Heart right ventricle (tissue), 16 donors: ENCODE measurements at regions not wholly inside any gene's neighbourhood (a gene's known extent, or its start where the extent isn't known, plus 50 kb on each side); places are given as distances from the start of the nearest gene placed in this dataset.

Experiments
- ATAC-seq, 8 donors: fragments of 200-7000 bp; cut with Tn5 transposase; one replicate each; pipeline ENCODE4 v1.9.1; 2020; ENCODE audit warnings: mild to moderate bottlenecking in 8 of 8, moderate library complexity in 8 of 8, moderate number of reproducible peaks in 1 of 8
- DNase-seq, 2 donors: peaks; one replicate each; pipeline ENCODE4 v3.0.0-alpha.2; 2020
- H3K27ac ChIP-seq, 10 donors: fragments of 200-600 bp; sonication (generic) in 2 of 10; one replicate each; pipeline versions ENCODE4 v1.5.0 to v1.8.0; 2020 to 2022; ENCODE audit warnings: mild to moderate bottlenecking in 3 of 10
- H3K27me3 ChIP-seq, 7 donors: fragments of 200-600 bp; one replicate each; pipeline ENCODE4 v1.8.0; 2021 to 2022; ENCODE audit warnings: mild to moderate bottlenecking in 2 of 7
- H3K36me3 ChIP-seq, 9 donors: fragments of 200-600 bp; sonication (generic) in 1 of 9; one replicate each; pipeline versions ENCODE4 v1.5.0 to v1.8.0; 2020 to 2022; ENCODE audit warnings: mild to moderate bottlenecking in 2 of 9
- H3K4me1 ChIP-seq, 9 donors: fragments of 200-600 bp; sonication (generic) in 1 of 9; one replicate each; pipeline versions ENCODE4 v1.5.0 to v1.8.0; 2020 to 2022; ENCODE audit warnings: mild to moderate bottlenecking in 4 of 9
- H3K4me3 ChIP-seq, 10 donors: fragments of 200-600 bp; sonication (generic) in 2 of 10; one replicate each; pipeline versions ENCODE4 v1.5.0 to v1.8.0; 2020 to 2022; ENCODE audit warnings: mild to moderate bottlenecking in 7 of 10, moderate library complexity in 2 of 10
- H3K9me3 ChIP-seq, 11 donors: fragments of 200-600 bp in 10 of 11; sonication (generic) in 2 of 11; one replicate each; pipeline versions ENCODE4 v1.5.0 to v1.8.0; 2013 to 2022; ENCODE audit warnings: mild to moderate bottlenecking in 2 of 11, control low read depth in 1 of 11, moderate library complexity in 1 of 11
- WGBS, 2 donors: extraction: QIAGEN DNeasy Blood & Tissue Kit; methylation state at CpG; one replicate each; pipeline ENCODE4 v1.1.7; 2013; ENCODE audit warnings: inconsistent platforms in 1 of 2; 5-methylcytosine and 5-hydroxymethylcytosine counted together
- intact Hi-C, 10 donors: fragments of 100-400 bp; cut with DNase I; formaldehyde crosslinking; loops; one replicate each; pipeline versions ENCODE4 v1.11.1 to v1.14.2; 2022
- TF ChIP-seq, protein P1 (sequence below), 9 donors: fragments of 200-600 bp; sonication (generic) in 2 of 9; IDR thresholded peaks; one replicate each; pipeline versions ENCODE4 v1.5.0 to v1.8.0; 2021 to 2022; ENCODE audit warnings: antibody characterized with exemption in 9 of 9, mild to moderate bottlenecking in 5 of 9, moderate library complexity in 1 of 9
- donor health status: Arrhythmogenic right ventricular cardiomyopathy.
- donor health status: ischemic (EF 13 %, LVEDD 7.1; RV severe dilation, severe dysfunction).
- donor health status: healthy with polysubstance abuse.
- donor health status: DM: no; HTN: yes; CAD: no.
- donor health status: DM: no; HTN: no; CAD: no.
- donor health status: ischemic (EF 25% LVEDD 6.9; RV normal size, moderate dysfunction).
- donor health status: ischemic (EF 25% LVEDD 5.7; RV mildly dilated, moderate dysfunction).
- donor health status: healthy.
- donor health status: DM: yes; HTN: yes; CAD: no.
- donor health status: Ischemic cardiomyopathy.
- donor health status: ischemic (EF 35%, LVEDD 5.7; RV mildly dilated, moderate dysfunction).
- donor health status: nonischemic (EF 11% LVEDD 7.7; RV severe dilation, severe dysfunction).
- donor health status: DM: yes; HTN: yes; CAD: no.
- donor health status: PGD.
- donor health status: ischemic (EF 29% LVEDD 5.4; RV normal size, mild dysfunction).
- donor health status: nonischemic (EF 23%, LVEDD 6.1; RV moderate dilation, normal function).

DNA sequence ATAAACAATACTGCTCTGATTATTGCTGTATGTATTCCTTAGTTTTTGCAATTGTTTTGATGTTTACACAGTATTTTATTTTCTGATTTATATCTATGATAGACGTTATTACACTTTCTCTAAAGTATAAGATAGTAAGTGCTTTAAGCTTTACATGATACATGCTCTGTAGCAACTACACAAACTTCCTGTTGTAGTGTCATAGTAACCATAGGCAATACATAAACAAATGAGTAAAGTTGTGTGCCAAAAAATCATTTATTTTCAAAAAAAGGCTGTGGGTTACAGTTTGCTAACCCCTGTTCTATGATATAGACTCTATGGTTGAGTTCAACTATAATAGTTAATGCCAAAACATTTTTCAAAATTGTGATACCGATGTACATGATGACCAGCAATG is 1156.4 kb downstream of the AMY1C start:
- H3K36me3 ChIP-seq = no peaks in the 10 kb centered on the region
- WGBS, 2 donors = 13 to 49% methylated on average over 2 of the region's 2 CpGs
- DNase-seq (no peak), ATAC-seq (no peak)
- no peaks in the 10 kb centered on the region for H3K4me1 ChIP-seq
- H3K4me3 ChIP-seq = no peak overlapping the region
- H3K9me3 ChIP-seq = peaks cover 0 to 49% (median 6%) of the 10 kb centered on the region in 11 donors
- intact Hi-C loops = no loop called here
- no peaks in the 10 kb centered on the region for H3K27me3 ChIP-seq
- no peak overlapping the region for H3K27ac ChIP-seq
- TF ChIP-seq, protein P1, sequence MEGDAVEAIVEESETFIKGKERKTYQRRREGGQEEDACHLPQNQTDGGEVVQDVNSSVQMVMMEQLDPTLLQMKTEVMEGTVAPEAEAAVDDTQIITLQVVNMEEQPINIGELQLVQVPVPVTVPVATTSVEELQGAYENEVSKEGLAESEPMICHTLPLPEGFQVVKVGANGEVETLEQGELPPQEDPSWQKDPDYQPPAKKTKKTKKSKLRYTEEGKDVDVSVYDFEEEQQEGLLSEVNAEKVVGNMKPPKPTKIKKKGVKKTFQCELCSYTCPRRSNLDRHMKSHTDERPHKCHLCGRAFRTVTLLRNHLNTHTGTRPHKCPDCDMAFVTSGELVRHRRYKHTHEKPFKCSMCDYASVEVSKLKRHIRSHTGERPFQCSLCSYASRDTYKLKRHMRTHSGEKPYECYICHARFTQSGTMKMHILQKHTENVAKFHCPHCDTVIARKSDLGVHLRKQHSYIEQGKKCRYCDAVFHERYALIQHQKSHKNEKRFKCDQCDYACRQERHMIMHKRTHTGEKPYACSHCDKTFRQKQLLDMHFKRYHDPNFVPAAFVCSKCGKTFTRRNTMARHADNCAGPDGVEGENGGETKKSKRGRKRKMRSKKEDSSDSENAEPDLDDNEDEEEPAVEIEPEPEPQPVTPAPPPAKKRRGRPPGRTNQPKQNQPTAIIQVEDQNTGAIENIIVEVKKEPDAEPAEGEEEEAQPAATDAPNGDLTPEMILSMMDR (IDR thresholded peaks at IDR 0.05) = no peak

DNA sequence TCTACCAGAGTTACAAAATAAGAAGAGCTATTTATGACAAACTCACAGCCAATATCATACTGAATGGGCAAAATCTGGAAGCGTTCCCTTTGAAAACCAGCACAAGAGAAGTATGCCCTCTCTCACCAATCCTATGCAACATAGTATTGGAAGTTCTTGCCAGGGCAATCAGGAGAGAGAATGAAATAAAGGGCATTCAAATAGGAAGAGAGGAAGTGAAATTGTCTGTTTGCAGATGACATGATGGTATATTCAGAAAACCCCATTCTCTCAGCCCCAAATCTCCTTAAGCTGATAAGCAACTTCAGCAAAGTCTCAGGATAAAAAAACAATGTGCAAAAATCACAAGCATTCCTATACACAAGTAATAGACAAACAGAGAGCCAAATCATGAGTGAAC is 1169.5 kb downstream of the AMY1C start:
- Histone ChIP-seq H3K36me3 (no peaks in the 10 kb centered on the region), H3K27ac (no peak overlapping the region), H3K4me3 (no peak overlapping the region), H3K4me1 (no peaks in the 10 kb centered on the region), H3K27me3 (no peaks in the 10 kb centered on the region), H3K9me3 (peaks cover 0 to 17% (median 0%) of the 10 kb centered on the region in 11 donors)
- TF ChIP-seq, protein P1 (IDR thresholded peaks at IDR 0.05) = no peak
- intact Hi-C loops = no loop called here
- 86 to 91% methylated on average over 1 of the region's 1 CpG for WGBS, 2 donors
- DNase-seq (no peak), ATAC-seq (no peak)

DNA sequence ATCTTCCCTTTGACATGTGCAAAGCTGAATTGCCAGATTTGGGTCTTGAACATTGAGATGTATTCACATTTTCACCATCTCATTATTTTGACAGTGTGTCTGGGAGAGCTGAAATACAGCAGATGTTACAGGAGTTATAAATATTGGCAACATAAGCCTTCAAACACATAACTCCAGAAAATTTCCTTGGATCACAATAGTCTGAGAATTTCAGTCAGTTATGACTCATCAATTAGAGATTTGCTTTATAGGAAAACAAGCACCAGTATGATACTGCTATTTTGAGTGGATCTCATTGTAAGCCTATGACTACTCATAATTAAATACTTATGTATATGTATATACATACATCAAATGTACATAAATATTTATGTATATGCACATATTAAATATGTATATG is 1171.8 kb downstream of the AMY1C start:
- DNase-seq (no peak), ATAC-seq (no peak)
- peaks cover 0 to 15% (median 0%) of the 10 kb centered on the region in 11 donors for H3K9me3 ChIP-seq
- TF ChIP-seq, protein P1 (IDR thresholded peaks at IDR 0.05) = no peak
- no peak overlapping the region for H3K27ac ChIP-seq
- H3K4me3 ChIP-seq = no peak overlapping the region
- no peaks in the 10 kb centered on the region for H3K27me3 ChIP-seq
- no peaks in the 10 kb centered on the region for H3K4me1 ChIP-seq
- intact Hi-C loops = no loop called here
- no peaks in the 10 kb centered on the region for H3K36me3 ChIP-seq

DNA sequence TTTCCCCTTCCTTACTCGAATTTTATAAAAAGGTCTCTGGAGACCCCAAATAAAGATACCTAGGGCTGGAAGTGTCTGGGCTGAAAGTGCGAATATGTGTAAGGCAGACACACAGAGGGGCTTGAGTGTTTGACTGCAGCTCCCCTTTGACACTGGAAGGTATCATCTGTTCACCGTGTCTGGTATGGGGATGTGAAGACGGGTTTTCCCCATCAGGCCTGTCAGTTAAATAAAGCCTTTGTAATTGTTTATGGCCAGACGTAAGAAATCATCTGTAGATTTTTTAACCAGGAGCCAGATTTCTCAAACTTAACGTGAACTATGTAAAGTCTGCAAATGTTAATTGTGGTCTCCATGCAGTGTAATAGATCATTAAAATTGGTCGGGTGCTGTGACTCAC is 1173.4 kb downstream of the AMY1C start:
- intact Hi-C loops = no loop called here
- peaks cover 0 to 6% (median 0%) of the 10 kb centered on the region in 11 donors for H3K9me3 ChIP-seq
- H3K36me3 ChIP-seq = no peaks in the 10 kb centered on the region
- TF ChIP-seq, protein P1 (IDR thresholded peaks at IDR 0.05) = no peak
- WGBS, 2 donors = 76 to 78% methylated on average over 7 of the region's 7 CpGs
- H3K27me3 ChIP-seq = no peaks in the 10 kb centered on the region
- no peak overlapping the region for H3K27ac ChIP-seq
- DNase-seq (no peak), ATAC-seq (no peak)
- no peaks in the 10 kb centered on the region for H3K4me1 ChIP-seq
- no peak overlapping the region for H3K4me3 ChIP-seq

DNA sequence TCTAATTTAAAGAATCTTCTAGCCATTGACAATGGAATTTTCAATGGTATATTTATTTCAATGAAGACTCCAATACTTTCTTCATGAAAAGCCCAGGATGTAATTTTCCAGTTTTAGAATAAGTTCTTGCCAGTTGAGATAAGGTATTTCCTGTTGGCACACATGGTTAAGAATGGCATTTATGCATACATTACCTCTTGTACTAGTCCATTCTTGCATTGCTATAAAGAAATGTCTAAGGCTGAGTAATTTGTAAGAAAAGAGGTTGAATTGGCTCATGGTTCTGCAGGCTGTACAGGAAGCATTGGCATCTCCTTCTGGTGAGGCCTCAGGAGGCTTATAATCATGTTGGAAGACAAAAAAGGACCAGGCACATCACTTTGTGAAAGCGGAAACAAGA is 1179.6 kb downstream of the AMY1C start:
- H3K36me3 ChIP-seq = no peaks in the 10 kb centered on the region

More for the DNA sequence above, 1179.6 kb downstream of the AMY1C start:
- 89% methylated on average over 1 of the region's 1 CpG for WGBS, 2 donors
- intact Hi-C loops = no loop called here
- DNase-seq (no peak), ATAC-seq (no peak)
- H3K4me1 ChIP-seq = no peaks in the 10 kb centered on the region
- H3K27me3 ChIP-seq = no peaks in the 10 kb centered on the region
- H3K27ac ChIP-seq = no peak overlapping the region
- no peak overlapping the region for H3K4me3 ChIP-seq
- TF ChIP-seq, protein P1 (IDR thresholded peaks at IDR 0.05) = no peak
- peaks cover 0 to 40% (median 0%) of the 10 kb centered on the region in 11 donors for H3K9me3 ChIP-seq
